Mesenchymal stem cell (in vitro differentiated cells and primary cell): ENCODE measurements at regions not wholly inside any gene's neighbourhood (a gene's known extent, or its start where the extent isn't known, plus 50 kb on each side); places are given as distances from the start of the nearest gene placed in this dataset.

Experiments used
- DNase-seq: peaks from one replicate; pipeline ENCODE4 v3.0.0-alpha.2; 2013
- H2AFZ ChIP-seq: one replicate; pipeline ENCODE4 v1.6.1; 2013; ENCODE audit warnings: low read depth, mild to moderate bottlenecking, control low read depth, inconsistent platforms, low read length, moderate library complexity
- H2AK5ac ChIP-seq: 2 replicates; pipeline ENCODE4 v1.6.1; 2013; ENCODE audit warnings: low read length, moderate library complexity, mild to moderate bottlenecking, inconsistent platforms; ENCODE audit not compliant: severe bottlenecking
- H2BK120ac ChIP-seq: one replicate; pipeline ENCODE4 v1.6.1; 2013; ENCODE audit warnings: low read depth, mild to moderate bottlenecking, inconsistent platforms, low read length, moderate library complexity
- H2BK12ac ChIP-seq, 2 experiments: one replicate each; pipeline ENCODE4 v1.6.1; 2013; ENCODE audit warnings: inconsistent platforms in 2 of 2, low read length in 2 of 2, mild to moderate bottlenecking in 2 of 2, moderate library complexity in 2 of 2, control low read depth in 1 of 2
- H2BK15ac ChIP-seq: one replicate; pipeline ENCODE4 v1.6.1; 2013; ENCODE audit warnings: mild to moderate bottlenecking, low read depth, inconsistent platforms; ENCODE audit not compliant: poor library complexity, severe bottlenecking
- H2BK5ac ChIP-seq: 2 replicates; pipeline ENCODE4 v1.6.1; 2013; ENCODE audit warnings: low read depth, mild to moderate bottlenecking, low read length, control low read depth, inconsistent platforms; ENCODE audit not compliant: poor library complexity, severe bottlenecking
- H3K14ac ChIP-seq, 2 experiments: one replicate each; pipeline ENCODE4 v1.6.1; 2013; ENCODE audit warnings: inconsistent platforms in 2 of 2, low read length in 2 of 2, control low read depth in 1 of 2, mild to moderate bottlenecking in 1 of 2, moderate library complexity in 1 of 2
- H3K18ac ChIP-seq, 2 experiments: one replicate each; pipeline ENCODE4 v1.6.1; 2013; ENCODE audit warnings: inconsistent platforms in 2 of 2, low read length in 2 of 2, control low read depth in 1 of 2, low read depth in 1 of 2, mild to moderate bottlenecking in 1 of 2
- H3K23ac ChIP-seq, 2 experiments: one replicate each; pipeline ENCODE4 v1.6.1; 2013; ENCODE audit warnings: inconsistent platforms in 2 of 2, low read length in 2 of 2, mild to moderate bottlenecking in 2 of 2, moderate library complexity in 2 of 2, control low read depth in 1 of 2
- H3K27ac ChIP-seq: 2 replicates; pipeline ENCODE4 v1.5.1; 2013; ENCODE audit warnings: mild to moderate bottlenecking, moderate library complexity, low read length, control low read depth, inconsistent platforms; ENCODE audit not compliant: poor library complexity, severe bottlenecking
- H3K27me3 ChIP-seq, 2 experiments: 2 replicates each; pipeline versions ENCODE4 v1.6.1 to v1.7.0; 2013; ENCODE audit warnings: low read length in 2 of 2, mild to moderate bottlenecking in 2 of 2, moderate library complexity in 2 of 2, control low read depth in 1 of 2, inconsistent platforms in 1 of 2; ENCODE audit not compliant: control insufficient read depth in 1 of 2, insufficient read depth in 1 of 2
- H3K36me3 ChIP-seq, 2 experiments: 2 replicates each; pipeline versions ENCODE4 v1.6.1 to v1.7.0; 2013; ENCODE audit warnings: low read length in 2 of 2, control low read depth in 1 of 2, inconsistent platforms in 1 of 2, low read depth in 1 of 2, mild to moderate bottlenecking in 1 of 2; ENCODE audit not compliant: insufficient read depth in 2 of 2, control insufficient read depth in 1 of 2
- H3K4ac ChIP-seq, 2 experiments: one replicate each; pipeline ENCODE4 v1.6.1; 2013; ENCODE audit warnings: inconsistent platforms in 2 of 2, low read length in 2 of 2, mild to moderate bottlenecking in 2 of 2, moderate library complexity in 2 of 2, control low read depth in 1 of 2, low read depth in 1 of 2
- H3K4me1 ChIP-seq: 2 replicates; pipeline ENCODE4 v1.6.1; 2013; ENCODE audit warnings: low read depth, low read length, control low read depth; ENCODE audit not compliant: control insufficient read depth, insufficient read depth
- H3K4me2 ChIP-seq: 2 replicates; pipeline ENCODE4 v1.6.1; 2013; ENCODE audit warnings: low read length, mild to moderate bottlenecking, inconsistent platforms; ENCODE audit not compliant: poor library complexity, severe bottlenecking
- H3K4me3 ChIP-seq, 2 experiments: 2 replicates each; pipeline versions ENCODE4 v1.5.1 to v1.7.0; 2013; ENCODE audit warnings: low read length in 2 of 2, mild to moderate bottlenecking in 2 of 2, control low read depth in 1 of 2, low read depth in 1 of 2; ENCODE audit not compliant: insufficient read depth in 1 of 2
- H3K79me1 ChIP-seq: replicated peaks from 2 replicates; pipeline ENCODE4 v1.6.1; 2013; ENCODE audit warnings: mild to moderate bottlenecking, control low read depth, low read length, inconsistent platforms; ENCODE audit not compliant: poor library complexity, severe bottlenecking
- H3K9ac ChIP-seq: 2 replicates; pipeline ENCODE4 v1.7.0; 2013; ENCODE audit warnings: mild to moderate bottlenecking, low read length, moderate library complexity
- H3K9me3 ChIP-seq: 2 replicates; pipeline ENCODE4 v1.7.0; 2013; ENCODE audit warnings: mild to moderate bottlenecking, low read length; ENCODE audit not compliant: control insufficient read depth
- H4K8ac ChIP-seq: one replicate; pipeline ENCODE4 v1.6.1; 2013; ENCODE audit warnings: inconsistent platforms, mild to moderate bottlenecking, low read length, moderate library complexity
- H4K91ac ChIP-seq: one replicate; pipeline ENCODE4 v1.6.1; 2013; ENCODE audit warnings: mild to moderate bottlenecking, low read length, inconsistent platforms
- WGBS: methylation state at CpG from one replicate; pipeline ENCODE4 v1.1.7; 2013; ENCODE audit warnings: mixed read lengths; 5-methylcytosine and 5-hydroxymethylcytosine counted together

- H3K4me1 ChIP-seq: no peaks in the 10 kb centered on the region
- WGBS: 84% methylated on average over 5 of the region's 5 CpGs
- H3K27me3 ChIP-seq: no peaks in the 10 kb centered on the region
- H3K36me3 ChIP-seq: no peaks in the 10 kb centered on the region
- no peak overlapping the region for H2BK15ac ChIP-seq
- H3K18ac ChIP-seq: no peak overlapping the region
- no peak overlapping the region for H2AK5ac ChIP-seq
- H3K9me3 ChIP-seq: no peaks in the 10 kb centered on the region
- H3K23ac ChIP-seq: no peak overlapping the region
- no peak overlapping the region for H2BK12ac ChIP-seq
- no peak overlapping the region for H4K91ac ChIP-seq
- no peak overlapping the region for H2BK120ac ChIP-seq
- no peak overlapping the region for H3K14ac ChIP-seq
- H3K4ac ChIP-seq: no peak overlapping the region
- H3K4me2 ChIP-seq: no peak overlapping the region
- no peak overlapping the region for H3K9ac ChIP-seq
- H2AFZ ChIP-seq: no peak overlapping the region
- H3K4me3 ChIP-seq: no peak overlapping the region
- peak; percentile 60 for DNase-seq
- H4K8ac ChIP-seq: no peak overlapping the region
- no peak overlapping the region for H2BK5ac ChIP-seq
- H3K79me1 ChIP-seq: no peaks in the 10 kb centered on the region
- H3K27ac ChIP-seq: no peak overlapping the region
These were observed 569.7 kb upstream of the MDFIC2 start for GRCh38 chr3:70882104-70882503.

GRCh38 chr3:70880421-70880820 lies 568.0 kb upstream of the MDFIC2 start:
- no peak overlapping the region for H2BK120ac ChIP-seq
- no peak overlapping the region for H2AFZ ChIP-seq
- H3K18ac ChIP-seq: no peak overlapping the region
- no peak for DNase-seq
- no peak overlapping the region for H4K8ac ChIP-seq
- 87% methylated on average over 1 of the region's 2 CpGs for WGBS
- no peak overlapping the region for H3K23ac ChIP-seq
- no peaks in the 10 kb centered on the region for H3K36me3 ChIP-seq
- no peak overlapping the region for H3K4ac ChIP-seq
- no peak overlapping the region for H2BK5ac ChIP-seq
- H3K9ac ChIP-seq: no peak overlapping the region
- no peaks in the 10 kb centered on the region for H3K27me3 ChIP-seq
- H4K91ac ChIP-seq: no peak overlapping the region
- no peak overlapping the region for H2BK15ac ChIP-seq
- no peak overlapping the region for H3K14ac ChIP-seq
- no peaks in the 10 kb centered on the region for H3K4me1 ChIP-seq
- no peak overlapping the region for H3K4me3 ChIP-seq
- no peak overlapping the region for H3K27ac ChIP-seq
- no peak overlapping the region for H3K4me2 ChIP-seq
- H3K9me3 ChIP-seq: no peaks in the 10 kb centered on the region
- no peaks in the 10 kb centered on the region for H3K79me1 ChIP-seq
- no peak overlapping the region for H2BK12ac ChIP-seq
- H2AK5ac ChIP-seq: no peak overlapping the region

GRCh38 chr3:70876154-70876553 lies 563.7 kb upstream of the MDFIC2 start:
- no peak for DNase-seq
- H3K4me2 ChIP-seq: no peak overlapping the region
- no peak overlapping the region for H3K9ac ChIP-seq
- no peak overlapping the region for H3K4ac ChIP-seq
- H3K14ac ChIP-seq: no peak overlapping the region
- H2BK15ac ChIP-seq: no peak overlapping the region
- H2BK5ac ChIP-seq: no peak overlapping the region
- H3K36me3 ChIP-seq: no peaks in the 10 kb centered on the region
- H3K18ac ChIP-seq: no peak overlapping the region
- no peak overlapping the region for H2AFZ ChIP-seq
- H4K91ac ChIP-seq: no peak overlapping the region
- no peak overlapping the region for H3K4me3 ChIP-seq
- peaks cover 3% of the 10 kb centered on the region for H3K9me3 ChIP-seq
- H2AK5ac ChIP-seq: no peak overlapping the region
- no peaks in the 10 kb centered on the region for H3K4me1 ChIP-seq
- H2BK12ac ChIP-seq: no peak overlapping the region
- H3K23ac ChIP-seq: no peak overlapping the region
- no peaks in the 10 kb centered on the region for H3K79me1 ChIP-seq
- H3K27ac ChIP-seq: no peak overlapping the region
- no peaks in the 10 kb centered on the region for H3K27me3 ChIP-seq
- no peak overlapping the region for H4K8ac ChIP-seq
- no peak overlapping the region for H2BK120ac ChIP-seq
- WGBS: 100% methylated on average over 2 of the region's 3 CpGs

GRCh38 chr3:70874196-70874595 lies 561.8 kb upstream of the MDFIC2 start:
- Histone ChIP-seq H3K4me1 (no peaks in the 10 kb centered on the region), H4K8ac (no peak overlapping the region), H2AFZ (no peak overlapping the region), H3K4me3 (no peak overlapping the region), H2AK5ac (no peak overlapping the region), H3K27me3 (no peaks in the 10 kb centered on the region), H3K36me3 (no peaks in the 10 kb centered on the region), H3K79me1 (no peaks in the 10 kb centered on the region), H3K14ac (no peak overlapping the region), H3K23ac (no peak overlapping the region), H2BK15ac (no peak overlapping the region), H2BK120ac (no peak overlapping the region), H3K9ac (no peak overlapping the region), H3K18ac (no peak overlapping the region), H3K9me3 (peaks cover 11% of the 10 kb centered on the region), H3K4ac (no peak overlapping the region), H4K91ac (no peak overlapping the region), H2BK5ac (no peak overlapping the region), H3K27ac (no peak overlapping the region), H3K4me2 (no peak overlapping the region), H2BK12ac (no peak overlapping the region)
- peak; percentile 28 for DNase-seq
- 46% methylated on average over 3 of the region's 3 CpGs for whole genome bisulfite sequencing
